DND-41 (cell line): ENCODE measurements at regions not wholly inside any gene's neighbourhood (a gene's known extent, or its start where the extent isn't known, plus 50 kb on each side); places are given as distances from the start of the nearest gene placed in this dataset.

Experiments used
- ATAC-seq: fragments of 200-7000 bp; cut with Tn5 transposase; 3 replicates; pipeline ENCODE4 v1.9.1; 2021; ENCODE audit warnings: low read depth; ENCODE audit not compliant: insufficient read depth
- DNase-seq: peaks from one replicate; pipeline ENCODE4 v3.0.0-alpha.2; 2020
- H2AFZ ChIP-seq: 2 replicates; pipeline ENCODE4 v1.6.0; 2012; ENCODE audit warnings: low read depth, low read length
- H3K27ac ChIP-seq: 2 replicates; pipeline ENCODE4 v1.5.1; 2012; ENCODE audit warnings: low read length, inconsistent platforms
- H3K27me3 ChIP-seq: fragments of 200-600 bp; sonication (generic); 2 replicates; pipeline ENCODE4 v1.6.0; 2012; ENCODE audit warnings: low read length, mild to moderate bottlenecking, inconsistent platforms; ENCODE audit not compliant: insufficient read depth, poor library complexity
- H3K36me3 ChIP-seq: 2 replicates; pipeline ENCODE4 v1.5.1; 2012; ENCODE audit warnings: low read length, inconsistent platforms; ENCODE audit not compliant: insufficient read depth
- H3K4me1 ChIP-seq: 2 replicates; pipeline ENCODE4 v1.5.1; 2012; ENCODE audit warnings: mild to moderate bottlenecking, low read length; ENCODE audit not compliant: insufficient read depth
- H3K4me2 ChIP-seq: 2 replicates; pipeline ENCODE4 v1.6.0; 2012; ENCODE audit warnings: mild to moderate bottlenecking, moderate library complexity, low read length, inconsistent platforms; ENCODE audit not compliant: insufficient read depth
- H3K4me3 ChIP-seq, 2 experiments: fragments of 200-600 bp in 1 of 2; shearing (Covaris generic) in 1 of 2; 2 replicates each; pipeline ENCODE4 v1.5.1; 2012 to 2016; ENCODE audit warnings: inconsistent platforms in 2 of 2, low read length in 2 of 2, mild to moderate bottlenecking in 2 of 2, low read depth in 1 of 2, moderate library complexity in 1 of 2
- H3K79me2 ChIP-seq: 2 replicates; pipeline ENCODE4 v1.6.0; 2012; ENCODE audit warnings: low read length, inconsistent platforms; ENCODE audit not compliant: insufficient read depth
- H3K9ac ChIP-seq: 2 replicates; pipeline ENCODE4 v1.6.0; 2012; ENCODE audit warnings: low read depth, mild to moderate bottlenecking, inconsistent platforms, low read length, moderate library complexity
- H3K9me3 ChIP-seq: 2 replicates; pipeline ENCODE4 v1.5.1; 2012; ENCODE audit warnings: low read length, moderate library complexity, mild to moderate bottlenecking, inconsistent platforms; ENCODE audit not compliant: insufficient read depth, severe bottlenecking
- H4K20me1 ChIP-seq: 2 replicates; pipeline ENCODE4 v1.6.0; 2012; ENCODE audit warnings: low read length; ENCODE audit not compliant: insufficient read depth
- CTCF ChIP-seq: IDR thresholded peaks from 2 replicates; pipeline ENCODE4 v1.5.1; 2012; ENCODE audit warnings: borderline replicate concordance, low read length, moderate library complexity, mild to moderate bottlenecking; ENCODE audit not compliant: poor library complexity, severe bottlenecking; ENCODE audit errors: extremely low read depth
- EZH2 ChIP-seq: IDR thresholded peaks from 3 replicates; pipeline ENCODE4 v1.6.1; 2012; ENCODE audit warnings: borderline replicate concordance, low read depth, mild to moderate bottlenecking, moderate library complexity, low read length, inconsistent platforms; ENCODE audit not compliant: severe bottlenecking

GRCh38 chr14:100403802-100404365 is 80.7 kb downstream of the SLC25A47 start:
- no peaks in the 10 kb centered on the region for H4K20me1 ChIP-seq
- H3K79me2 ChIP-seq: peaks cover 26% of the 10 kb centered on the region
- H3K4me2 ChIP-seq: no peak overlapping the region
- TF ChIP-seq CTCF: no peak
- no peak for TF ChIP-seq EZH2
- DNase-seq (no peak), ATAC-seq (no peak)
- H3K9ac ChIP-seq: peak overlapping the region; percentile 34; the same call in 1 of the 2 replicates
- peaks cover 93% of the 10 kb centered on the region for H3K4me1 ChIP-seq
- peak overlapping the region; percentile 96 for H3K27ac ChIP-seq
- no peaks in the 10 kb centered on the region for H3K27me3 ChIP-seq
- no peaks in the 10 kb centered on the region for H3K9me3 ChIP-seq
- no peaks in the 10 kb centered on the region; the same call in 1 of the 2 replicates for H3K36me3 ChIP-seq
- no peak overlapping the region for H2AFZ ChIP-seq
- no peak overlapping the region for H3K4me3 ChIP-seq

- ATAC-seq: no peak
- Histone ChIP-seq H3K9me3 (no peaks in the 10 kb centered on the region), H4K20me1 (no peaks in the 10 kb centered on the region), H3K4me3 (no peak overlapping the region), H3K36me3 (no peaks in the 10 kb centered on the region; the same call in 1 of the 2 replicates), H3K79me2 (peaks cover 28% of the 10 kb centered on the region), H2AFZ (no peak overlapping the region), H3K9ac (peak overlapping the region; percentile 34), H3K4me1 (peaks cover 93% of the 10 kb centered on the region), H3K27me3 (no peaks in the 10 kb centered on the region), H3K27ac (peak overlapping the region; percentile 96), H3K4me2 (no peak overlapping the region; the same call in 1 of the 2 replicates)
- no peak for TF ChIP-seq CTCF
- DNase-seq: no peak
These were observed 81.3 kb downstream of the SLC25A47 start for GRCh38 chr14:100404419-100404818.

GRCh38 chr14:100405760-100406455 is 82.8 kb downstream of the SLC25A47 start:
- Histone ChIP-seq H3K79me2 (peaks cover 36% of the 10 kb centered on the region), H3K4me1 (peaks cover 97% of the 10 kb centered on the region), H3K36me3 (no peaks in the 10 kb centered on the region; the same call in 1 of the 2 replicates), H3K9me3 (no peaks in the 10 kb centered on the region), H3K27ac (peak overlapping the region; percentile 96), H2AFZ (peak overlapping the region; percentile 56), H4K20me1 (no peaks in the 10 kb centered on the region), H3K4me3 (peak overlapping the region in 1 of 2 experiments; percentile 14; a peak in 1 of 4 replicates), H3K9ac (peak overlapping the region; percentile 56), H3K27me3 (no peaks in the 10 kb centered on the region), H3K4me2 (peak overlapping the region; percentile 46)
- TF ChIP-seq EZH2 (no peak), CTCF (no peak)
- peak; percentile 67 for DNase-seq
- peak; percentile 32 for ATAC-seq
